HEK293 (cell line): ENCODE measurements at regions not wholly inside any gene's neighbourhood (a gene's known extent, or its start where the extent isn't known, plus 50 kb on each side); places are given as distances from the start of the nearest gene placed in this dataset.

Experiments
- CTCF ChIA-PET: fragments of 350-600 bp; formaldehyde crosslinking; extraction: SDS; loops from one replicate; lab custom pipeline; 2021; ENCODE audit warnings: antibody characterized with exemption; lab: Yijun Ruan, JAX
- POLR2A ChIA-PET: fragments of 300-600 bp; formaldehyde crosslinking; extraction: SDS; loops from one replicate; lab custom pipeline; 2020; ENCODE audit warnings: antibody characterized with exemption, inconsistent platforms; lab: Yijun Ruan, JAX
- H3K27ac ChIP-seq: fragments of 200-500 bp; sonication (Bioruptor generic); 2 replicates; pipeline ENCODE4 v1.5.1; 2014; ENCODE audit warnings: low read depth, low read length, control low read depth, inconsistent platforms; ENCODE audit errors: extremely low read depth
- H3K36me3 ChIP-seq, 2 experiments: fragments of 200-500 bp in 1 of 2; sonication (Bioruptor generic) in 1 of 2; 1 replicate in 1 of 2; 2 replicates in 1 of 2; pipeline ENCODE4 v1.5.1; 2014 to 2017; ENCODE audit warnings: inconsistent platforms in 2 of 2, low read length in 2 of 2; ENCODE audit not compliant: control insufficient read depth in 2 of 2, insufficient read depth in 1 of 2
- H3K4me1 ChIP-seq: fragments of 200-500 bp; sonication (Bioruptor generic); 2 replicates; pipeline ENCODE4 v1.5.1; 2014; ENCODE audit warnings: mild to moderate bottlenecking, low read length, inconsistent platforms; ENCODE audit not compliant: control insufficient read depth, insufficient read depth
- H3K4me3 ChIP-seq: 2 replicates; pipeline ENCODE4 v1.5.1; 2011; ENCODE audit warnings: low read depth, mild to moderate bottlenecking, control low read depth, low read length, moderate library complexity
- H3K9me3 ChIP-seq: fragments of 200-500 bp; sonication (Bioruptor generic); 2 replicates; pipeline ENCODE4 v1.5.1; 2014; ENCODE audit warnings: low read depth, low read length, inconsistent platforms; ENCODE audit not compliant: control insufficient read depth, insufficient read depth
- CTCF ChIP-seq: fragments of 450-650 bp; formaldehyde crosslinking; IDR thresholded peaks from 2 replicates; pipeline ENCODE4 v1.5.1; 2016; ENCODE audit warnings: missing biosample characterization, missing genetic modification characterization
- INSM2 ChIP-seq: fragments of 450-650 bp; formaldehyde crosslinking; IDR thresholded peaks from 2 replicates; pipeline ENCODE4 v1.5.1; 2016; ENCODE audit warnings: missing biosample characterization, missing genetic modification characterization
- KLF10 ChIP-seq: fragments of 450-650 bp; IDR thresholded peaks from 2 replicates; pipeline ENCODE4 v1.5.1; 2018; ENCODE audit warnings: missing biosample characterization, mild to moderate bottlenecking, missing genetic modification characterization
- PRDM1 ChIP-seq: fragments of 450-650 bp; formaldehyde crosslinking; IDR thresholded peaks from 2 replicates; pipeline ENCODE4; 2016; ENCODE audit warnings: missing biosample characterization, missing genetic modification characterization
- SCRT1 ChIP-seq: fragments of 450-650 bp; formaldehyde crosslinking; IDR thresholded peaks from 2 replicates; pipeline ENCODE4 v1.5.1; 2016; ENCODE audit warnings: missing biosample characterization, missing genetic modification characterization, borderline replicate concordance
- SP2 ChIP-seq: fragments of 450-650 bp; formaldehyde crosslinking; IDR thresholded peaks from 2 replicates; pipeline ENCODE4 v1.5.1; 2016; ENCODE audit warnings: missing biosample characterization, missing genetic modification characterization
- ZBTB44 ChIP-seq: fragments of 450-650 bp; IDR thresholded peaks from 2 replicates; pipeline ENCODE4 v1.5.1; 2018; ENCODE audit warnings: missing biosample characterization, mild to moderate bottlenecking, missing genetic modification characterization
- ZBTB8A ChIP-seq: fragments of 450-650 bp; formaldehyde crosslinking; IDR thresholded peaks from 2 replicates; pipeline ENCODE4 v1.5.1; 2016; ENCODE audit warnings: missing biosample characterization, missing genetic modification characterization
- ZNF112 ChIP-seq: fragments of 450-650 bp; formaldehyde crosslinking; IDR thresholded peaks from 2 replicates; pipeline ENCODE4 v1.5.0; 2017; ENCODE audit warnings: missing biosample characterization, missing genetic modification characterization
- ZNF146 ChIP-seq: fragments of 450-650 bp; formaldehyde crosslinking; IDR thresholded peaks from 2 replicates; pipeline ENCODE4 v1.5.1; 2016; ENCODE audit warnings: missing biosample characterization, missing genetic modification characterization
- ZNF18 ChIP-seq: fragments of 450-650 bp; formaldehyde crosslinking; IDR thresholded peaks from 2 replicates; pipeline ENCODE4 v1.5.1; 2016; ENCODE audit warnings: missing biosample characterization, missing genetic modification characterization
- ZNF184 ChIP-seq: fragments of 450-650 bp; IDR thresholded peaks from 2 replicates; pipeline ENCODE4 v1.5.1; 2018; ENCODE audit warnings: missing biosample characterization, mild to moderate bottlenecking, missing genetic modification characterization
- ZNF19 ChIP-seq: fragments of 450-650 bp; formaldehyde crosslinking; IDR thresholded peaks from 2 replicates; pipeline ENCODE4; 2016; ENCODE audit warnings: missing biosample characterization, missing genetic modification characterization, low read depth
- ZNF211 ChIP-seq: fragments of 450-650 bp; formaldehyde crosslinking; IDR thresholded peaks from 2 replicates; pipeline ENCODE4 v1.5.1; 2016; ENCODE audit warnings: low read depth, missing biosample characterization, missing genetic modification characterization
- ZNF280D ChIP-seq: fragments of 450-650 bp; formaldehyde crosslinking; IDR thresholded peaks from 2 replicates; pipeline ENCODE4 v1.5.1; 2016; ENCODE audit warnings: missing biosample characterization, missing genetic modification characterization
- ZNF404 ChIP-seq: fragments of 450-650 bp; formaldehyde crosslinking; IDR thresholded peaks from 2 replicates; pipeline ENCODE4 v1.5.1; 2017; ENCODE audit warnings: missing biosample characterization, missing genetic modification characterization
- ZNF426 ChIP-seq: fragments of 450-650 bp; formaldehyde crosslinking; IDR thresholded peaks from 2 replicates; pipeline ENCODE4 v1.5.1; 2017; ENCODE audit warnings: missing biosample characterization, missing genetic modification characterization, mild to moderate bottlenecking, inconsistent platforms, moderate library complexity
- ZNF433 ChIP-seq: fragments of 450-650 bp; formaldehyde crosslinking; IDR thresholded peaks from 2 replicates; pipeline ENCODE4 v1.5.1; 2016; ENCODE audit warnings: missing biosample characterization, missing genetic modification characterization, low read depth
- ZNF660 ChIP-seq: fragments of 450-650 bp; IDR thresholded peaks from 2 replicates; pipeline ENCODE4 v1.5.1; 2018; ENCODE audit warnings: missing biosample characterization, mild to moderate bottlenecking, missing genetic modification characterization

- POLR2A ChIA-PET: no interaction called here
- TF ChIP-seq ZNF19: no peak
- no peak for TF ChIP-seq ZNF211
- TF ChIP-seq PRDM1: no peak
- TF ChIP-seq INSM2: no peak
- no peak for TF ChIP-seq ZNF660 (tag by site-specific recombination)
- TF ChIP-seq ZBTB44 (tag by site-specific recombination): no peak
- no peak for TF ChIP-seq SCRT1 (tag by site-specific recombination)
- no peak for TF ChIP-seq ZNF404 (tag by site-specific recombination)
- TF ChIP-seq KLF10: no peak
- TF ChIP-seq ZNF112 (tag by site-specific recombination): no peak
- no peak for TF ChIP-seq SP2
- TF ChIP-seq ZNF426: no peak
- no peak for TF ChIP-seq ZNF184 (tag by site-specific recombination)
- TF ChIP-seq ZNF18 (tag by site-specific recombination): no peak
- no peak for TF ChIP-seq ZBTB8A
- no peak for TF ChIP-seq CTCF
- TF ChIP-seq ZNF433 (tag by site-specific recombination): no peak
- TF ChIP-seq ZNF280D: no peak
- no peak for TF ChIP-seq ZNF146 (tag by site-specific recombination)
- Histone ChIP-seq H3K4me3 (no peak overlapping the region), H3K4me1 (no peaks in the 10 kb centered on the region), H3K9me3 (peaks cover 2% of the 10 kb centered on the region; the same call in 1 of the 2 replicates), H3K36me3 (no peaks in the 10 kb centered on the region), H3K27ac (no peak overlapping the region)
- CTCF ChIA-PET: no interaction called here
These were observed 1141.8 kb downstream of the RPIA start for GRCh38 chr2:89833116-89833779.
